Brain pericyte (primary cell): ENCODE measurements at regions not wholly inside any gene's neighbourhood (a gene's known extent, or its start where the extent isn't known, plus 50 kb on each side); places are given as distances from the start of the nearest gene placed in this dataset.
A peak's percentile ranks its signal among the peaks of the same experiment; 100 is the strongest.

Experiments used
- DNase-seq: peaks from one replicate; pipeline ENCODE4 v3.0.0-alpha.2; 2012; ENCODE audit warnings: low read depth, low spot score

GRCh38 chrX:42619068-42619467 is 158.9 kb downstream of the PPP1R2C start:
- DNase-seq, result no peak

DNA sequence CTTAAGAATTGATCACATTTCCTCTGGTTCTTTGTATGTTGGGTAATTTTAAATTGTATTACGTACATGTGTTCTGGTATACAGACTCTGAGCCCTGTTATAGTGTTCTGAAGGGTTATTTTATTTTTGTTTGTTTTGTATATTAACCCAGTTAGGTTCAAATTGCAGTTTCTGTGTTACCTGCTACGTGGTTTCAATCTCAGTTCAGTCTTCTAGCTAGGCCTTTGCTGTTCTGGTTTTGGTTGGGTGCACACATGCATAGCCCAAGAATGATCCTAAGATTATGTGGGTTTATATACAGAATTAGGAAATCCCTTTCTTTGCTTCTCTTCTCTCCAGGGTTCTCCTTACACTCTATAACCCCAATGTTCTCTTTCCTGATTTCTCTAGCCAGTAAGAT is 161.0 kb downstream of the PPP1R2C start:
- DNase-seq, result no peak

DNA sequence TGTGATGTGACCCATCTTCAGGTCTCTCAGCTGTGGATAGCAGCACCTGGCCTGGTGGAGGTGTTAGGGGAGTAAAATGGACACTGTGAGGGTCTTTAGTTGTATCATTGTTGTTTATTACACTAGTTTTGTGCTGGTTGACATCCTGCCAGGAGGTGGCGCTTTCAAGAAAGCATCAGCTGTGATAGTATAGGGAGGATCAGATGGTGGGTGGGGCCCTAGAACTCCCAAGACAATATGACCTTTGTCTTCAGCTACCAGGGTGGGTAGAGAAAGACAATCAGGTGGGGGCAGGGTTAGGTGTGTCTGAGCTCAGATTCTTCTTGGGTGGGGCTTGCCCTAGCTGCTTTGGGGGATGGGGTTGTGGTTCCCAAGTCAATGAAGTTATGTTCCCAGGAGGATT is 162.8 kb downstream of the PPP1R2C start:
- DNase-seq, result no peak

- DNase-seq, result no peak
Measured at GRCh38 chrX:42606591-42606990, 171.4 kb downstream of the PPP1R2C start.

DNA sequence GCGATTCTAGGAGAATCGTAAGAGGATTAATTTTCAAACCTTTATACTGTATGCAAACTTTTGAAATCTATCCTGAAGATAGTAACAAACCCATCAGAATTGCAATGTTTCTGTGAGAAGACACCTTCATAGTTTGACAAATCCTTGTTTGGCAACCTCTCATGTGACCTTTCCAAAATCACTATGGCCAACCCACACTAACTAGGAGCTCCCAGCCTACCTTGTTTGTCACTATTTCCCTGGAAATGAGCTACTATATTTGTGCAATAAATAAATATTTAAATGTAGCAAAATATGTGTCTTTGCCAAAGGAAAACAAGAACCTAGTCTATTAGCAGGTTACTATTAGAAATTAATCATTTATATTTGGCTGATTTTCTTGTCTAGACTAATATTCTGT is 173.7 kb downstream of the PPP1R2C start:
- no peak for DNase-seq

DNA sequence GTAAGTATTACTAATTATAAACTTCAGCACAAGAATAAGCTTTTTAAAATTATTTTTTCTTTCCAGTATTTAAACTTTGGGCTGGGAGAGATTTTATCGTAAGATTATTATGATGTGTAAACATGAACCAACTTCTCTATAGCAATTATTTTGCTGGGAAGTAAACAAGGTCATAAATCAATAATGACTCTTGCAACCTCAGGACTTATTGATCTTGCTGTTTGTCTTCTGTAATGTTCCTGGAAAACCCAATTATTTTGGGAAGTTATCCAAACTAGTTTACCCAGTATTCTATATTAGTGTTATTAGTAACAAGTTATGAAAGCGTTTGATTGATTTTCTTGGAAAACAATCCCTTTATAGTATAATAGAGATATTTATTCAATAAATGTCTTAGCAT is 174.9 kb downstream of the PPP1R2C start:
- no peak for DNase-seq

DNA sequence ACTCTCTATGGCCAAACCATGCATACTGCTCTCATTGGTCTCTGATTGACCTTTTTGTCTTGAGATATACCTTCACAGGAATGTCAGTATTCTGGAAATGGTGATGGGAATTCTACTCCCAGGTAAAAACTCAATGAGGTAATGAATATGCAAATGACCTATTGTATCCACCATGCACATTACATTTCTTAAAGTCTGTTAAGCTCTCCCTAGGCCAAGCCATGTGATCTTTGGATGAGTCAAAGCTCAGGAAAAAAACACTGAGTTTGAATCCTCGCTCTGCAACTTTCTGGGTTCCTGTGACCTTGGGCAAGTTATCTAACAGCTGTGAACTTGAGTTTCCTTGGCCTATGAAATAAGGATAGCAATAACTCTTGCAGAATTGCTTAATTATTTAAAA is 175.4 kb downstream of the PPP1R2C start:
- DNase-seq, result no peak

DNA sequence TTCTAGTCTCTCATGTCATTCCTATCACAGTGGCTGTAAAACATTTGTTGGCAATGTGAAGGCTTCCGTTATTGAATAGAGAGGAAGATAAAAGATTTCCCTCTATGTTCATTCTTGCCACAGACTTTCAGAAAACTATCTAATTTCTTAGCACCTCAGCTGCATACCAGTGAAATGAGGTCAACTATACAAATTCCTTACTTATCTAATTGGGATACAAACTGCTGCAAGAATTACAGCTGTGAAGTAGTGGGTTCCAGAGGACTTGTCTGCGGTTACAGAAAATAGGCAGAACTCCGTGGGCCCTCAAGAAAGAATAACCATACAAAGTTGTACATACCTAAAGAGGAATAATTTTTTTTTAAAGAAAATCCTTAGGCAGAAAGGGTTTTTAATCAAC is 175.8 kb downstream of the PPP1R2C start:
- DNase-seq, result no peak

DNA sequence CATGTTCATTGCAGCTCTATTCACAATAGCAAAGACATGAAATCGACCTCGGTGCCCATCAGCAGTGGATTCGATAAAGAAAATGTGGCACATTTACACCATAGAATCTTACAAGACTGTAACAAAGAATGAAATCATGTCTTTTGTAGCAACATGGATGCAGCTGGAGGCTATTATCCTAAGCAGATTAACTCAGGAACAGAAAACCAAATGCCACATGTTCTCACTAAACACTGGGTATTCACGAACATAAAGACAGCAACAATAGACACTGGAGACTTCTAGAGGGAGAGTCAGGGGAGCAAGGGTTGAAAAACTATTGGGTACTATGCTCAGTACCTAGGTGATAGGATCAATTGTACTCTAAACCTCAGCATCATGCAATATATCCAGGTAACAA is 180.5 kb downstream of the PPP1R2C start:
- DNase-seq, result no peak

GRCh38 chrX:42585842-42586621 is 191.9 kb downstream of the PPP1R2C start:
- no peak for DNase-seq

DNA sequence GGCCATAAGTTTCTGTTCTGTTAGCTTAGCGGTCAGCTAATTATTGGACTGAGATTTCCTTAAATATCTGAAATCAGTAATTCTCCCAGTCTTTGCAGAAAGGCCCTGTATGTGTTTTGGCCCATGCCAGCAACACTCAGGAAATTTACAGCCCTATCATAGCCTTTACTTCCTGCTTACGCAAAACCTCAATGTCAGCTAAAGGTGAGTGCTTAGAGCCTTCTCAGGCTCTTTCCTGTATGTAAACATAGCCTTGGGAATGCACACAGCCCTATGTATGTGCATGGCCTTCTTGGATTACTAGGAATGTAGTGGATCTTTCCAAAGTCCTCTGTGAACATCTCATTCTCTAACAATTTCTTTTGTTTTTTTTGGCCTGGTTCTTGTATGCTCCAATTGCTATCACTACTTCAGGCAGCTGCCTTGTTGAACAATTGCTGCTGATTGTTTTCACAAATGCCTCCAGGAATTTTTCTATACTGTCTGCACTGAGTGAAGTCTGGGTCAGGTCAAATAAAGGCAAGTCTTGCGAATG is 200.0 kb downstream of the PPP1R2C start:
- DNase-seq, result peak; percentile 0

GRCh38 chrX:42567268-42567667 is 210.7 kb downstream of the PPP1R2C start:
- no peak for DNase-seq

DNA sequence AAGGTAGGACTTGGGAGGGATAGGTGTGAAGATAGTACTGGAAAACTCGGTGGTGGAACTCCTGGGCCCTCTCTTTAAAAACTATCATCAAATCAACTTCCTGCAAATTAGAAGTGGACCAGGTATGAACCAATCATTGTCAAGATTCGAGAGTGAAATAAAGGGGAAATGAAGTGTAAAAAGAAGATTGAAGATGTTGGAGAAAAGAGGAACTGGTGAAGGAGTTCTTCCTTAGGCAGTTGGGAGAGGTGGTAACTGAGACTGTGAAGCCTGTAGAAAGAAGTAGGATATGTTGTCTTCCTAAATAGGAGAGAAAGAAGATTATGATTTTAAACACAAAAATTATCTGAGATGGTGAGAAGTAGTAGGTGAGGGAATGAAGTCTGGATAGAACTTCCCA is 212.2 kb downstream of the PPP1R2C start:
- no peak for DNase-seq

DNA sequence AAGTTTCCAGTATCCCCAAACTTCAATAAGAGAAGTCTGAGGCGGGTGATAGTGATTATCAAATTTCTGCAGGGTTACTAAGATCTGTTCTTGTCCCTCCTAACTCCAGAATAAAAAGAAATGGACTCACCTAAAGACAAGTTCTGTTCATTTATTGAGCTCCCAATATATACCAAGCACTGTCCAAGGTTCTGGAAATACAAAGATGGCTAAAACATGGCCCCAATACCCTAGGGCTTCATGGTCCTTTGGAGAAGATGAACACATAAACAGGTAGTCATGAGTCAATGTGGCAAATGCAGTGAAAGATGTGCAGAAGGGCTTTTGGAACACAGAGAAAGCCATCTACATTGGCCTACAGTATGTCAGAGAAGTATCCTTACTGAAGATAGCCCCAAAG is 231.2 kb downstream of the PPP1R2C start:
- DNase-seq, result no peak

DNA sequence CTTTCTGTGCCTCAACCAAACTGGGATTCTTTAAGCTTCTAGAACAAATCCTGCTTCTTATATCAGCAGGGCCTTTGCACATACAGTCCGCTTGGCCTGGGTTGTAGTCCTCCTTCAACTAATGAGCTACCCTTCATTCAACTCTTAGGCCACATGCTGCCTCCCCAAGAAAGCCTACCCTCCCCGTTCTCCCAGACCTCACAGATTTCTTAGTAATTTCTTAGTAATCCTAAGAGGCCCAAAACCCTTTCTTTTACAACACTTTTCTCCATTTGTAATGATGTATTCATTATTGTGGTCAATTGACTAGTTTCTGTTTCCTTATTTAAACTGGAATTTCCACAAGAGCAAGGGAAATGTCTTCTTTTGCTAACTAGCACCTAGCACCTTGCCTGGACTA is 233.1 kb downstream of the PPP1R2C start:
- no peak for DNase-seq

DNA sequence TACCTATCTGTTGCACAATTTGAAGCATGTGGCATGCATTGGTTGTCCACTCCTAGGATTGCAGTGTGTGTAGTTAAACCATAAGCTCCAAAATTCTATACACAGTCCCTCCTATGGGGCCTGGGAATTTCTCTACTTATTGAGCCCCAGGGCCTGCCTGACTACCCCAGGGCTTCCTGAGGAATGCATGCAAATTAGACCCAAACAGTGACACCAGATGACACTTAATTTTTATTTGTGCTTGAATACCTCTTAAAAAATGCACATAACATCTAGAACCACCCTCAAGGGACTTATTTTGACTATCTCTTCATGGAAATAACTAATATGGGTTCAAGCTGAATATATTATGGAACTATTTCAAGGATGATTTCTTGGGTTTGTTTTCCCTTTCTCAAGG is 236.4 kb downstream of the PPP1R2C start:
- DNase-seq, result no peak

GRCh38 chrX:42540146-42540545 is 237.8 kb downstream of the PPP1R2C start:
- no peak for DNase-seq

- no peak for DNase-seq
Measured at GRCh38 chrX:42538405-42538804, 239.6 kb downstream of the PPP1R2C start.

DNA sequence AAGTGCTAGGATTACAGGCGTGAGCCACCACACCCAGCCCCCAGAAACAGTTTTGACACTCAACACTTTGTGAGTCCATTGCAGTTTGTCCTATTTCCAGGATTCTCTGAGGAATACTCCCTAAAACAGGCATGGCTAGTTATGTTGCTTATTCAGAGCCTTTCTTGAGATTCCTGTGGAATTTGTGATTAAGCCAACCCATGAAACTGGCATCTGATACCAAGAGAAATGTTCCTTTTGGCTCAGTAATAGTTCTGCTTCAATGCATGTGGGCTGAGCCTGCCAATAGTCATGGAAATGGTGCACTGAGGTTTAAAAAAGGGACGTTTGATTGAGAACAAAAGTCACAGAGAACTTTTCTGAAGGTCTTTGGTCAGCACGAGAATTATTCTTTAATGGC is 241.7 kb downstream of the PPP1R2C start:
- DNase-seq, result no peak

DNA sequence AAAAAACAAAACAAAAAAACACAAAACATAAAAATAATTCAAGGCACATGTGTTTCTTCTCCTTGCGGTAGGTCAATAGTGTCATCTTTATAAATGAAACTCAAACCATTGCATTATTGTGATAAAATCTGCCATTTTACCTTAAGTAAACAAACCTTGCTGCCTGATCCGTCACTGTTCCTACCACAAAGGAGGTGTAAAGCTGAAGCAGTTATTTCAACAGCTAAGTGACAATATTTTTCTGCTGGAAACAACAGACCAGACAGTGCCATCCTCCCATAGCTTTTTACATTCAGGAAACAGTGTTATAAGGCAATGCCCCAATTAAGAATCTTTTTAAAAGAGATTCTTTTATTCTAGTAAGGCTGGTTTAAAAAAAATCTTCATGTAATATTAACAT is 242.7 kb downstream of the PPP1R2C start:
- DNase-seq, result no peak

GRCh38 chrX:42533761-42534160 is 244.2 kb downstream of the PPP1R2C start:
- no peak for DNase-seq

DNA sequence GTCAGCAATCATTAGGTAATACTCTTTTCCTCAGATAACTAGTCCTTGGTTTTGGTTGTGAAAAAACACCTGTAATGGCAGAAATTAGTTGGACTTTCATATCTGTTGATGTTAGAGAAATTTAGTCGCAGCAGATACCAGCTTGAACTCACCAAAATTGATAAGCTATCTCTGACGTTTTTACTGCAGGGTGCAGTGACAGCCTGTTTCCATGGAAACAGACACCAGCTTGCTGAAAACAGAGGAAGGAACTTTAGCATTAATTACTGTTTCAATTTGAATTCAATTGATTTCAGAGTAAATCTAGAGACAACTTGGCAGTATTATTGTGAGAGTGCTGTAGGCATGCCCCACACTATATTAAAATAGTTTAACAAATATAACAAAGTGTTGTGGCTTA is 246.5 kb downstream of the PPP1R2C start:
- DNase-seq, result no peak

GRCh38 chrX:42530027-42530426 is 247.9 kb downstream of the PPP1R2C start:
- DNase-seq, result no peak

- no peak for DNase-seq
Measured at GRCh38 chrX:42524379-42524778, 253.6 kb downstream of the PPP1R2C start.
